GM19438 (cell line): ENCODE measurements at regions not wholly inside any gene's neighbourhood (a gene's known extent, or its start where the extent isn't known, plus 50 kb on each side); places are given as distances from the start of the nearest gene placed in this dataset.
A peak's percentile ranks its signal among the peaks of the same experiment; 100 is the strongest.
"Not testable (repeated sequence)": the region's sequence is repeated elsewhere in the genome, so short reads cannot be mapped to it uniquely, and the experiment has no call there.

Experiments
- ATAC-seq: cut with Tn5 transposase; IDR thresholded peaks from one replicate; pipeline ENCODE4 v1.9.1; 2021; ENCODE audit warnings: low read depth; ENCODE audit not compliant: unreplicated experiment

DNA sequence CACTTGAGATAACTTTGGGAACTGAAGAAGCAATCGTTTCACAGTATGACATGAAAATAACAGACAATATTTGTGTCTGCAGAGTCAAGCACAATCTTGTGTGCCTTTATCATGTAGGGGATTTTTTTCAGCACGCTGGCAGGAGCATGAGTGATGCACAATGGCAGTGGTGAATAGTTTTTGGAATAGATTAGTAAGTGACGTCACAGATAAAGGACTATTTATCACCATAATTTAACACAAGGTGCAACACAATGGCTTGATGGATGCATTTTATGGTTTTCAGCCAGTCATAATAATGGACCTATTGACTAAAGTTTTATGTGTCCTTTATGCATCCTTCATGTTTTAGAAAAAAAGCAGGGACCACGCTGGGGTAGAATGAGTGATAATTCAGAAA is 559.8 kb upstream of the FANCL start:
- ATAC-seq: no peak

DNA sequence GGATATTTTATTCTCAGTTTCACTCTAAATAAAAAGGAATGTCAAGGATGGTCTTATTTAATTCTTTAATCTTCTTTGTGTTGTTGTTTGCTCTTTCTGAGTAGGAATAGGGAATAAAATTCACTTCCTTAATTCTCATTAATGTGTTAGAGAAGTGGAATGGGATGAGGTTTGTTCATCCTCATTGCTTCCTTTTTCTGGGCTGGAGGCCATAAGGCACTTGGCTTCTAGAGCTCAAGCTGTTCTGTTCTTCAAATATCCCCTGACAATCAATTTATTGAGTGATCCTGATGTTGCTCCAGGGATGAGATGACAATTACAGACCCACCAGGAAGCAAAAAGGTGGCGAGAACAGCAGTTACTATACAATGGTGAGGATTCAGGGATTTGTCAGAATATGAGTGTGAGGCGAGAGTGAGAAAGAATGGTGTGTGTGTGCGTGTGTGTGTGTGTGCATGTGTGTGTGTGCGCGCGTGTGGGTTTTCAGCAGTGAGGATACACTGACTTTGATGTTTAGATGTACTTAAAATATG is 557.6 kb upstream of the FANCL start:
- ATAC-seq: no peak

DNA sequence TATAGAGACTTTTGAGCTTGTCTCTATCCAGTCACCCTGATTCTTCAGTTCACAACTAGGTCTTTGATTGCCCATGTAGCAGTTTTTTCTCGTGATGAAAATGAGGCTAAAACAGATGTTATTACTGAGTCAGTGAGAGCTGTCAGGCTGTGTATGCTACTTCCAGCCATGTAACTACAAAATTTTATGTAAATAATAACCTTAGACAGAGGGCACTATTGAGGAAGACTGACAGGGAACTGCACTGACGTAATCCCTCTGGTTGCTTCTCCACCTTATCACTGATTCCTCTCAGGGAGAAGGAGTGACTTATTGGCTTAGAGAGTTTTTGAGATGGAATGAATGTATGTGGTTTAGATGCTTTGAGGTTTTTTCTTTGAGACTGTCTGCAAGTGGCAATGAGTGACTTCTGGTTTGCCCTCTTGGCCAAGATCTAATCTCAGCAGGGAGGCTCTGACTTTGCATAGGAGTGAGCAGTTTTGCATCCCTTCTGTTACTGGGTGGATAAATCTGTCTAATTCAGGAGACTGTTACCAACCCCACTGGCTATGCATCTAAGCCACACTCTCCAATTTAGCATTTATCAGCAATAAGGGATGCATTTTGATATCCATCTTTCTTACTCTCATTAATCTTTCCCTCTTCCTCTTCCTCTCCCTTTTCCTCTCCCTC is 555.2 kb upstream of the FANCL start:
- no peak for ATAC-seq

DNA sequence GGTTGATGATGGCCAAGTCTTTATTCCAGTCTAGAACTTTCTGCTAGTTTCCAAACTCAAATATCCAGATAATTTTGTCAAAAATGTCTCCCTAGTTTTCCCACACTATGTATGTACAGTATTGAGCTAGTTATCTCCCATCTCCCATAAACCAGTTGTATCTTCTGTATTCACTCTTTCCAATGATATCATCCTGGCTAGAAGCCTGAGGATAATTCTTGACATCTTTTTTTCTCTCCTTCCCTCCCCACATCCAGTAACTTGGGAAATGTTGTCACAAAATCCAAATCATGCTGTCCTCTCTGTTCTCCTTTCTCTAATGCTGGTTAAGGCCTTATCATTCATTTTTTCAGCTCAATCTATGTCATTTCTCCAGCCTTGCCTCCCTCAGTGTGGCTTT is 553.8 kb upstream of the FANCL start:
- no peak for ATAC-seq

DNA sequence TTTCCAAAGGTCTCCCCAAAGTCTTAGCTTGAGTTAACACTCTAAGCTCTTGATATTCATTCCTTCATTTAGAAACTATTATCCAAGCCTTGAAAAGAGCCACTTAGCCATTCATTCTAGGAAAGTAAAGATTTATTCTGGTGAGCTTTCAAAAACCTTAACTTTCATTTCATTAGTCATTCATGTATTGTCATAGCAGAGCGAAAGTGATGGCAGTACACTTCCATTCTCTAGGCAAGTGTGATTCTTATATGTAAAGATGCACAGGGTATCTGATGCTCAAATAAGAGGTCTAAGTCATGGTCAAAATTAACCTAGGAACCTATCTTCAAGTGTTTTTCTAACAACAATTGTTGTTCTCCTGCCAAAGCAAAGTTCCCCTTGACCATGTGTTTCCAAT is 553.0 kb upstream of the FANCL start:
- no peak for ATAC-seq

DNA sequence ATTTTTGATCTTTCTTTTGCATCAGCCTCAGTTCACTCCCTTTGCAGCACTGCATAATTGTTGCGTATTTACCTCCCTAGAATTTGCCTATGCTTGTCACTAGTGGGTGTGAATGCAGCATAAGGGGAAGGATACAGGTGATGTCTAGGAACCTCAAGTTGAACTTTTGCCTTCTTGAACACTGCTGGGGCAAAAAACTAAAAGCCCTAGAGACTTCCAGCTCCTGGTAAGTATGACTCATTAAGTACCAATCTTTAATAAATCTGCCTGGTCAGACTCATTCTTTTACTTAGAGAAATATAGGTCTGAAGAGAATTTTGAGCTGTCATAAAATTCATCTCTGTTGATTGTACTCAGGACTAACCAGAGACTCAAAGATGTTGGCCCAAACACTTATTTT is 547.3 kb upstream of the FANCL start:
- no peak for ATAC-seq

DNA sequence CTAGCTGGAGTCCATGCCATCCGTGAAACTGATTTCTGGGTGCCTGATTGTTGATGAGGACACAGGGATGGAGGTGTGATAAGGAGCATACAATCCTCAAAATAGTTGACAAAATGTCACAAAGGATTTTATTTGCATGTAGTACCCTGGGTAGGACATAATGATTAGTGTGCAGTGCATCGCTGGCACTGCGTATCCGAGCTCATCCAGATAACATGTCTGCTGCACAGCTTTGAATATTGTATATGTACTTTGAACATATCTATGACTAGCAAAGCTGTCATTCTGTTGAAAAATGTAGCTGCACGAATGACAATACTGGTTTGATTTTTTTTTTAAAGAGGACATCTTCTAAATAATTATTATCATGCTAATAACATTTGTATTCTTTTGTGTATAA is 529.7 kb upstream of the FANCL start:
- ATAC-seq: no peak

DNA sequence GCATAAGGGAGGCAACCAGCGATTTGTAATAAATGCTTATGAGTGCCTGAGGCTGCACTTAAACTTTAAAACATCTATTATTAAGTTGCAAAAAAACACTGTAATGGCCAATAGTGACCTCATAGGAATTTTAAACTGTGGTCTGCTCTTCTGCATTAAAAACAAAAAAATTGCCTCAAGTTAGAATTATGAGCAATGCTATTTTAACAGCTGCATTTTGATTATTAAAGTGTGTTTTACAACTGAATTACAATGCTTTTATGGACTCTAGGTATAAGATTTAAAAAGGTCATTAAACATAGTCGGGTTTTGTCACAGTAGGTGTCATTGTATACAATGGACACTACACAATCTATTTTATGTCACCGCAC is 528.7 kb upstream of the FANCL start:
- ATAC-seq: no peak

DNA sequence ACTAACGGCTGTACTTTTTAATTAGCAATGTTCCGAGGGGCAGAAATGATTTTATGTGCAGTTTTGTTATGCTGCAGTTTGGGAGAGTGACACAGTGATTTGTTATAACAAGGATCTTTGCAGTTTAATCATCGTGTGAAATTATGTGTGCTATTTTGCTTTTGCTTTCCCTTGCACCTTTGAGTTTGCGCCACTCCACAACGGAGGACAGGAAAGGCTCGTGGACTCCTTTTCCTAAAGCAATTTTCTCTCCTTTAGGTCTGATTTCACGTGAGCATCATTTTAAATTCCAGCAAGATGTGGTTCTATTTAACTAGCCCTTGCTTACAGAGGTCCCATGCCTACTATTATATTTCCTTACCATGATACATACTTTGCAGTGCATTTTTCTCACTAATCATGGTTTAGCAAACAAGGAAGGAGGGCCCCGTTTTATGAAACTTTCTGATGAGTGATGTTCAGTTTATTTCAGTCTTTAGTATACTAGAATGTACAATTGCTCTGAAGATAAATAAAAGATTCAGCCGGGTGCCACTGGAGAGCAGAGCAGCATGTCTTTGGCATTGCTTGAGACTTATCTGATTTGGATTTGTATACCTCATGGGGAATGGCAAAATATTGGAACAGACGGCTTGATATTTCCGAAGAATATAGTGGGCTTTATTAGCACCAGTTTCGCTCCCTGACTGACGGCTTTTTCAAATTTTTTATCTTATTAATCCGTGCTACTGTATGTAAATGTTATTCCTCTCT is 528.2 kb upstream of the FANCL start:
- no peak for ATAC-seq

DNA sequence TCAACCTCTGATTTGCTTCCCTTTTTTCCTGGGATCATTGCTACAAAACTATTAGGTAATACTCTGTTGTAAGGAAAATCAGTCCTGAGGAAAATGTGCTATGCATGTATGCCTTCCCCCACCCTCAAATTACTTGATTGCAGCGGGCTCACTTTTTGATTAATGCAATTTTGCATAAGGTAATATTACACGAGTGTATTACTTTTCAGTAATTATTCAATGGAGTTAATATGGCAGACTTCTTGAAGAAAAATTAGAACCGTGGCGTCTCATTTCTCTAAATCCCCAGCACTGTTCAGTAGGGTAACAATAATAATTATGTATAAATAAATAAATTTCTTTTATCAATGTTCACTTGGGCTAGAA is 527.6 kb upstream of the FANCL start:
- no peak for ATAC-seq

DNA sequence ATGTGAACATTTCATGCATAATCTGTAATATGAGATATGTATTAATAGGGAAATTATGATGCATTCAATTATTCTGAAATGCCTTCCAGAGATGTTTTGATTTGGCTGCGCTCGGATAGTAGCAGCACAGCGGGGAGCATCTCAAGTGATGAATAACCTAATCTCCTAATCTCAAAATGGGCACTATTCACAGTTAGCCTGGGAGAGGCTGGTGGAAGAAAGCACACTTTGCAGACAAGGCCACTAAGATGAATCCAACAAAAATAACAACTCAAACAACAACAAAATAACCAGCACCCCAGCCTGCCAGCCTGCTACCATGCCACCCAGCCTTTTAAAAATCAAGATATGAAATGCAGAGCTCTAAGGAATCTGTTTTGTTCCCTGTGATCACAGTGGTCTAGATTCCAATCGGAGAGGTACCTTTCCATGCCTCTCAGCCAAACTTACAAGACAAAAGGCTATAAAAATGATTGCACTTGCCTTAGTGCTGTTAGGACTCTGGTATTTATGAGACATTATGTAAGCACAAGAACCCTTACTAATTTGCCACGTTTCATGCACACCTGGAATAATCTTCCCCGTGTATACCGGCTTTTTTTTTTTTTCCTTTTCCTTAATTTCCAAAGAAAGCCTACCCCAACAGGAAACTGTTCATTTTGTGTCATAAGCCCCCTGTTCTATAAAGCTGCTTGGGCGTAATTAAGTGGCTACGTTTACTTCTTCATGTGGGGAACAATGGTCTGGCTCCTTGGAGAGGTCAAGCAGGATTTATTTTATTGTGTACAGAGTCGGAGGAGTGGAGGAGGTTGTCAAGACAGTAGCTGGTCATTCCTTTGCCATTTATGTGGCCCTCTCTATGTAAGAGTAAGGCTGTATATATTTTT is 526.9 kb upstream of the FANCL start:
- ATAC-seq: no peak

DNA sequence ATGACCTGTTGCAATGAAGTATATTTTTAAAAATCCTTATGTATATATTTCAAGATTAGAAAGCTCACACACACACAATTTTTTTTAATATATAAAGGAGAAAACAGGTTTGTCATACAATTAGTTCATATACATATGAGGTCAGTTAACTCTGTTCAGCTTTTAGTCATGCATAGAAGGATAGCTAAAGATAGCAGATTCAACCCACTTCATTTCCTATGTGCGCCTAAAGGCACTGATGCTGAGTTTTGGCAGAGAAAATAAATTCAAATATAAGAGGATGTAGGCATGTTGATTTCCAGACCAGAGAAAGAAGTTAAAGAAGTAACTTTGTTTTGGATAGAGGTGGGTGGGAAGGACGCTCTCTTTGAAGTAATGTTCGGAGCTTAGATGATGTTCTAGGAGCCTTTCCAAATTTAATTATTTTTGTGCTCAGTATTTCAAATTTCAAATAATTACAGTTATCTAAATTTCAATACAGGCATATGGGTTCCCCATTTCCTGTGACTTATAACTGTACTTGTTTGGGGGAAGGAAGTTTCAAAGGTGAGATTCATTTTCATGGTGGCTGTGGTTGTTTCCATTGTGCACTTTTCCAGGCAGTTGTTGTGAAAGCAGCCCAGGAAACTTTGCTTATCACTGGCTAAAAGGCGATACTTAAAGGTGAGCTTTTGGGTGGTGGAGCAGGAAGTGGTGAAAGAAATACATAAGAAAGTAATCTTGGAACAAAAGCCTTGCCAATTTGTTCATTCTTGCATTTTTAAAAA is 523.4 kb upstream of the FANCL start:
- ATAC-seq: no peak

DNA sequence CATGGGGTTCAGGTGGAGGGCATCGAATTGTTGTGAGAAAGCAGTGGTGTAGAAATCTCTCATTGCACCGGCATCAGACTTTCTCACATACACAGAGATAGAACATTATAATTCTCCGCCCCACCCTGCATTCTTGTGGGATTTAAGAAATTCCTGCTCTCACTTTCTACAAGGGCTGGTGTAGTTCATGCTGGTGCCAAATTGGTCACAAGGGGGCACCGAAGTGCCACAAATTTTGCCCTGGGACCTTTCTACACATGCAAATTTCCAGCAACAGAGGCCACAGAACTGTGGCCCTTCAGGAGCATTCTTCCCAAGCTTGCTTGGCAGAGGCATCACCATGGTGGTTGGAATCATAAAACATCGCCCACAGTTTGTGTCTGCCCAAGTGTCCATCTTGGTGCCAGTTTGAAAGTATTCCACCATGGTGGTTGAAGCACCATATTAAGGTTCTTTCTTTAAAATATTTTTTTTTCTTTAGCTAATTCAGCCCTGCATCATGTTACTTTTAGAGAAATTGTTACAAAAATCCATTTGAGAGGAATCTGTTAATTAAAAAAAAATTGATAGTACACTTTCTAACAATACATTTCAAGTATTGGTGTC is 521.2 kb upstream of the FANCL start:
- peak; percentile 71 for ATAC-seq

DNA sequence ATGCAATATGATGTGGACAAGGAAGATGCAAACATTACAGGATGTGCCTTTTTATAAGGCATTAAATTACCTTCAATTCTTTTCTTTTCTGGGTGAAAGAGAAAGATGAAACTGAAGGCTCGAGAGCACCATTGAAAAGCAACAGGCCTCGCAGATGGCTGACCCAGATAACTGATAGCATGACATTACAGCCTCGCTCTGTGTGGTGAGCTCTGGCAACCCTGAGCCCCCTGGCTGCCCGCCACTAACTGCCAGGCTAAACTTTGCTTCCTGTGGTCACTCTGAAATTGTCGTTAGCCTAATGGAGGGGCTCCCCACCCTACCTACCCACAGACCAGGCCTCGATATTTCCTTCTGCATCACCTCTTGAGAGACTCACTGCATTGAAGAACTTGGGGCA is 516.8 kb upstream of the FANCL start:
- no peak for ATAC-seq

DNA sequence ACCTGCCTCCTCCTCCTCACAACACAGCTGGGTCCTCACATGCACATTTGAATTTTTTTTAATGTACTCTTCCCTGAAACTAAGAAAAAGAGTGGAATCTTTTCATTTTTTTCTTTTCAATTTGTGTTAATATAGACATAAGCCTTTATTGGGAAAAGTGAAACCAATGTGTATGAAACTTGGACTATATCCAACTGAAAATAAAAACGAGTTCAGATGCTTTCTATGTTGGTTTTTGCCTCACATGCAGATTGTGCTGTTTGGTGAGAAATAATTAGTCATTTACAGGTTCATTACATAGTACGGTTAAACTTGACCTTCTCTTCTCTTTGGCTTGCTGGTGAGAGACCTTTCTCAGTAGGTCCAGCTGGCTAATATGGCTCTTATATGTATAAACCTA is 515.2 kb upstream of the FANCL start:
- no peak for ATAC-seq

DNA sequence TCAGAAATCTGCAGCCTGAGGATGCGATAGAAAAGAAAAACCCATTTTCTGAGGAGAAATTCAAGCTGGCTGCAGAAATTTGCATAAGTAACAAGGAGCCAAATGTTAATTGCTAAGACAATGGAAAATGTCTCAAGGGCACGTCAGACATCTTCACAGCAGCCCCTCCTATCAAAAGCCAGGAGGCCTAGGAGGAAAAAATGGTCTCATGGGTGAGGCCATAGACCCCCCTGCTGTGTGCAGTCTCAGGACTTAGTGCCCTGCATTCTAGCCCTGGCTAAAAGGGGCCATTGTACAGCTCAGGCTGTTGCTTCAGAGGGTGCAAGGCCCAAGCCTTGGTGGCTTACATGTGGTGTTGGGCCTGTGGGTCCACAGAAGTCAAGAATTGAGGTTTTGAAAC is 511.4 kb upstream of the FANCL start:
- ATAC-seq: not testable (repeated sequence)

DNA sequence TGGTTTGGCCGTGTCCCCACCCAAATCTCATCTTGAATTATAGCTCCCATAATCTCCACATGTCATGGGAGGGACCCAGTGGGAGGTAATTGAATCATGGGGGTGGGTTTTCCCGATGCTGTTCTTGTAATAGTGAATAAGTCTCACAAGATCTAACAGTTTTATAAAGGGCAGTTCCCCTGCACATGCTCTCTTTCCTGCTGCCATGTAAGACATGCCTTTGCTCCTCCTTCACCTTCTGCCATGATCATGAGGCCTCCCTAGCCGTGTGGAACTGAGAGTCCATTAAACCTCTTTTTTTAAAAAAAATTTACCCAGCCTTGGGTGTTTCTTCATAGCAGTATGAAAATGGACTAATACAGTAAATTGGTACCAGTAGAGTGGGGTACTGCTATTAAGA is 510.6 kb upstream of the FANCL start:
- ATAC-seq: not testable (repeated sequence)

DNA sequence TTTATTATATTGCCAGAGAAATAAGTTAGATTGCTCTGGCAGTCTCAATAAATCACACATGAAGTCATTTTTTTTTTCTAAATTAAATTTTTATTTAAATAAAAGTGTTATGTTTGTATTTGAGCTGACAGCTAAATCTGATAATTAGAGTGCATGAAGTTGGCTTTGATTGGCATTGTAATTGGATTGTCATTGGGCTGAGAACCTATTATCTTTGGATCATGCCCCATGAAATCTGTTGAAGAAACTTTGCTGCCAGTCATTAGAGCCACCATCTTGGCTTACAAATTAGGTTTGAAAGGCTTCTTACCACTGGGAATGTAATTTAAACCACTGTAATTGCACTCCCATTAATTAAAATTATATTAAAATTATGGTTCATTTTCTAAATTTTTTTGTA is 507.9 kb upstream of the FANCL start:
- no peak for ATAC-seq

DNA sequence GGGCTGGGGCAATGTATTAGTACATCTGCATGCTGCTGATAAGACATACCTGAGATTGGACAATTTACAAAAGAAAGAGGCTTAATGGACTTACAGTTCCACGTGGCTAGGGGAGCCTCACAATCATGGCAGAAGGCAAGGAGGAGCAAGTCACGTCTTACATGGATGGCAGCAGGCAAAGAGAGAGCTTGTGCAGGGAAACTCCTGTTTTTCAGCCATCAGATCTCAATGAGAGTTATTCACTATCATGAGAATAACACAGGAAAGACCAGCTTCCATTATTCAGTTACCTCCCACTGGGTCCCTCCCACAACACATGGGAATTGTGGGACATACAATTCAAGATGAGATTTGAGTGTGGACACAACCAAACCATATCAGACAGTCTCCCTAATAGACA is 504.2 kb upstream of the FANCL start:
- ATAC-seq: not testable (repeated sequence)

DNA sequence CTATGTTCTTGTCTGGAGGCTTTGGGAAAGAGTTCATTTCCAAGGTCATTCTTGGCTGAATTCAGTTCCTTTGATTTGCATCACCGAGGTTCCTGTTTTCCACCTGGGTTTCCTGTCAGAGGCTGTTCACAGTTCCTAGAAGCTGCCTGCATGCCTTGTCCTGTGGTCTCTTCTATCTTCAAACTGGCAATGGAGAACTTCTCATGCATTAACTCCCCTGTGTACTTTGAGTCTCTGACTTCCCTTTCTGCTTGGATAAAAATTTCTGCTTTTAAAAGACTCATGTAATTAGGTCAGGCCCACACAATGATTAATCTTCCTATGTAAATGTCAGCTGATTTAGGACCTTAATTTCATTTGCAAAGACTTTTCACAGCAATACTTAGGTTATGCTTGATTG is 499.3 kb upstream of the FANCL start:
- ATAC-seq: no peak
